Hepatocyte (in vitro differentiated cells): ENCODE measurements at regions not wholly inside any gene's neighbourhood (a gene's known extent, or its start where the extent isn't known, plus 50 kb on each side); places are given as distances from the start of the nearest gene placed in this dataset.

Source experiments
- CTCF ChIP-seq: fragments of 200-600 bp; sonication (generic); IDR thresholded peaks from 2 replicates; pipeline ENCODE4 v1.5.1; 2016; ENCODE audit warnings: antibody characterized with exemption, mild to moderate bottlenecking; ENCODE audit not compliant: poor library complexity
- EZH2 ChIP-seq: fragments of 200-600 bp; sonication (generic); IDR thresholded peaks from 2 replicates; pipeline ENCODE4 v1.6.1; 2016; ENCODE audit warnings: antibody characterized with exemption, mild to moderate bottlenecking, borderline replicate concordance

GRCh38 chr20:53881362-53881761 is 189.0 kb downstream of the BCAS1 start:
- TF ChIP-seq CTCF = no peak
- TF ChIP-seq EZH2 = no peak
